Fibroblast of skin of abdomen (primary cell): ENCODE measurements at regions not wholly inside any gene's neighbourhood (a gene's known extent, or its start where the extent isn't known, plus 50 kb on each side); places are given as distances from the start of the nearest gene placed in this dataset.
"Not testable (repeated sequence)": the region's sequence is repeated elsewhere in the genome, so short reads cannot be mapped to it uniquely, and the experiment has no call there.

Experiments
- DNase-seq: peaks from one replicate; pipeline ENCODE4 v3.0.0-alpha.2; 2013

- no peak for DNase-seq
Observed at GRCh38 chr3:38964646-38965045, 87.1 kb downstream of the SCN11A start.

GRCh38 chr3:38964204-38964603 lies 87.5 kb downstream of the SCN11A start:
- DNase-seq, result no peak

GRCh38 chr3:38960953-38961622 lies 90.7 kb downstream of the SCN11A start:
- peak; percentile 17 for DNase-seq

- DNase-seq, result peak; percentile 38
Observed at GRCh38 chr3:38960042-38960622, 91.6 kb downstream of the SCN11A start.

- DNase-seq, result no peak
Observed at GRCh38 chr3:38958026-38958720, 93.6 kb downstream of the SCN11A start.

GRCh38 chr3:38957296-38957695 lies 94.4 kb downstream of the SCN11A start:
- no peak for DNase-seq

- no peak for DNase-seq
Observed at GRCh38 chr3:38952721-38953120, 99.0 kb downstream of the SCN11A start.

GRCh38 chr3:38951167-38951566 lies 100.6 kb downstream of the SCN11A start:
- not testable (repeated sequence) for DNase-seq

GRCh38 chr3:38950581-38950980 lies 101.2 kb downstream of the SCN11A start:
- DNase-seq, result no peak

- no peak for DNase-seq
Observed at GRCh38 chr3:38949994-38950393, 101.8 kb downstream of the SCN11A start.

- DNase-seq, result no peak
Observed at GRCh38 chr3:38940394-38940793, 111.3 kb downstream of the SCN11A start.

- no peak for DNase-seq
Observed at GRCh38 chr3:38925351-38925750, 109.3 kb upstream of the SCN10A start.

- DNase-seq, result peak; percentile 1
Observed at GRCh38 chr3:38916706-38917105, 100.7 kb upstream of the SCN10A start.

GRCh38 chr3:38907426-38907825 lies 91.4 kb upstream of the SCN10A start:
- DNase-seq, result no peak

GRCh38 chr3:38890426-38890825 lies 74.4 kb upstream of the SCN10A start:
- no peak for DNase-seq

- no peak for DNase-seq
Observed at GRCh38 chr3:38878646-38879045, 62.6 kb upstream of the SCN10A start.
